Progenitor cell of endocrine pancreas (in vitro differentiated cells): ENCODE measurements at regions not wholly inside any gene's neighbourhood (a gene's known extent, or its start where the extent isn't known, plus 50 kb on each side); places are given as distances from the start of the nearest gene placed in this dataset.

Experiments used
- DNase-seq: peaks from one replicate; pipeline ENCODE4 v3.0.0; 2021; ENCODE audit warnings: low spot score; ENCODE audit not compliant: unreplicated experiment
- H3K27ac Mint-ChIP-seq: 2 replicates; pipeline ENCODE4 v1.8.0; 2021; ENCODE audit warnings: mild to moderate bottlenecking, moderate library complexity, mixed read lengths
- H3K27me3 Mint-ChIP-seq: 2 replicates; pipeline ENCODE4 v1.8.0; 2021; ENCODE audit warnings: mixed read lengths
- H3K36me3 Mint-ChIP-seq: 2 replicates; pipeline ENCODE4 v1.8.0; 2022; ENCODE audit warnings: mixed read lengths; ENCODE audit not compliant: insufficient read depth
- H3K4me1 Mint-ChIP-seq: 2 replicates; pipeline ENCODE4 v1.8.0; 2021; ENCODE audit warnings: low read depth, mixed read lengths
- H3K4me3 Mint-ChIP-seq: 2 replicates; pipeline ENCODE4 v1.8.0; 2021; ENCODE audit warnings: low read depth, mild to moderate bottlenecking, moderate library complexity, mixed read lengths
- H3K9me3 Mint-ChIP-seq: 2 replicates; pipeline ENCODE4 v1.8.0; 2021; ENCODE audit warnings: low read depth, mixed read lengths
- TF ChIP-seq, protein P1 (sequence below): fragments of 200-600 bp; sonication (generic); IDR thresholded peaks from one replicate; pipeline ENCODE4 v1.5.0; 2021; ENCODE audit warnings: antibody characterized with exemption, mild to moderate bottlenecking; ENCODE audit not compliant: unreplicated experiment

DNA sequence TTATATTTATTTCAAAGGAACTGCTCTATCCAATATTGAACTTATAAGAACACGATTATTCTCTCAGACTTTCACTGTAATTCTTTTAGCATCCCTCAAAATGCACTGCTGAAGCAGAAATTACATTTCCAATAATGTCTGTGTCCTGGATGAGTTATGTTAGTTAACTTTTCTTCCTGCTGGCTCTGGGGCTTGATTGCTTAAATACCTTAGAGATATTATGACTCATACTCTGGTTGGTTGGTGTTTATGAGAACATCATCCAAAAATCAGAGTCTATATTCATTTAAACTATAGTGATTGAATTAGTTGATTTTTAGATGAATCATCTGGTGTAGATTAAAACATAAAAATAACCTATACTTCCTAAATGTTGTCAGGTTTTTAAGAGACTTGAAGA is 246.3 kb upstream of the VWC2 start:
- Mint-ChIP-seq H3K27me3 (no peaks in the 10 kb centered on the region), H3K4me1 (peaks cover 1% of the 10 kb centered on the region), H3K4me3 (no peak overlapping the region), H3K9me3 (no peaks in the 10 kb centered on the region), H3K36me3 (no peaks in the 10 kb centered on the region), H3K27ac (no peak overlapping the region)
- DNase-seq: no peak
- TF ChIP-seq, protein P1, sequence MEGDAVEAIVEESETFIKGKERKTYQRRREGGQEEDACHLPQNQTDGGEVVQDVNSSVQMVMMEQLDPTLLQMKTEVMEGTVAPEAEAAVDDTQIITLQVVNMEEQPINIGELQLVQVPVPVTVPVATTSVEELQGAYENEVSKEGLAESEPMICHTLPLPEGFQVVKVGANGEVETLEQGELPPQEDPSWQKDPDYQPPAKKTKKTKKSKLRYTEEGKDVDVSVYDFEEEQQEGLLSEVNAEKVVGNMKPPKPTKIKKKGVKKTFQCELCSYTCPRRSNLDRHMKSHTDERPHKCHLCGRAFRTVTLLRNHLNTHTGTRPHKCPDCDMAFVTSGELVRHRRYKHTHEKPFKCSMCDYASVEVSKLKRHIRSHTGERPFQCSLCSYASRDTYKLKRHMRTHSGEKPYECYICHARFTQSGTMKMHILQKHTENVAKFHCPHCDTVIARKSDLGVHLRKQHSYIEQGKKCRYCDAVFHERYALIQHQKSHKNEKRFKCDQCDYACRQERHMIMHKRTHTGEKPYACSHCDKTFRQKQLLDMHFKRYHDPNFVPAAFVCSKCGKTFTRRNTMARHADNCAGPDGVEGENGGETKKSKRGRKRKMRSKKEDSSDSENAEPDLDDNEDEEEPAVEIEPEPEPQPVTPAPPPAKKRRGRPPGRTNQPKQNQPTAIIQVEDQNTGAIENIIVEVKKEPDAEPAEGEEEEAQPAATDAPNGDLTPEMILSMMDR: no peak

DNA sequence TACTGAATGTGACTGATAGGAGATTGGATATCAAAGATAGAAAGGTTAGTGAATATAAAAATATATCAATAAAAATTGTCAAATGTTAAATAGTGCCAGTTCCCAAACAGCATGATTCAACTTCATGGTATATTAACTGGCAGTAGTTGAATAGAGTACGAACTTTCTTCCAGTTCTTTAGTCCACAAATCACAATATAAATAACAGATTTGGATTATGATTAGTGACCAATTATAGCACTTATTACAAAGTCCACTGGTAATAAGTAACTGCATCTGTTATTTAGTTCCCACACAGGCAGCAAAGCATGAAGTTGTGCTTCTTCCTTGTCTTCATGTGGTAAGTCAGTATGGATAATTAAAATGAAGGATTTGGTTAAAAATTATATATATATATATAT is 243.0 kb upstream of the VWC2 start:
- no peak overlapping the region for H3K4me3 Mint-ChIP-seq
- H3K27me3 Mint-ChIP-seq: no peaks in the 10 kb centered on the region
- H3K27ac Mint-ChIP-seq: no peak overlapping the region
- peaks cover 1% of the 10 kb centered on the region for H3K4me1 Mint-ChIP-seq
- H3K36me3 Mint-ChIP-seq: no peaks in the 10 kb centered on the region
- no peak for DNase-seq
- peaks cover 7% of the 10 kb centered on the region for H3K9me3 Mint-ChIP-seq
- TF ChIP-seq, protein P1: no peak

DNA sequence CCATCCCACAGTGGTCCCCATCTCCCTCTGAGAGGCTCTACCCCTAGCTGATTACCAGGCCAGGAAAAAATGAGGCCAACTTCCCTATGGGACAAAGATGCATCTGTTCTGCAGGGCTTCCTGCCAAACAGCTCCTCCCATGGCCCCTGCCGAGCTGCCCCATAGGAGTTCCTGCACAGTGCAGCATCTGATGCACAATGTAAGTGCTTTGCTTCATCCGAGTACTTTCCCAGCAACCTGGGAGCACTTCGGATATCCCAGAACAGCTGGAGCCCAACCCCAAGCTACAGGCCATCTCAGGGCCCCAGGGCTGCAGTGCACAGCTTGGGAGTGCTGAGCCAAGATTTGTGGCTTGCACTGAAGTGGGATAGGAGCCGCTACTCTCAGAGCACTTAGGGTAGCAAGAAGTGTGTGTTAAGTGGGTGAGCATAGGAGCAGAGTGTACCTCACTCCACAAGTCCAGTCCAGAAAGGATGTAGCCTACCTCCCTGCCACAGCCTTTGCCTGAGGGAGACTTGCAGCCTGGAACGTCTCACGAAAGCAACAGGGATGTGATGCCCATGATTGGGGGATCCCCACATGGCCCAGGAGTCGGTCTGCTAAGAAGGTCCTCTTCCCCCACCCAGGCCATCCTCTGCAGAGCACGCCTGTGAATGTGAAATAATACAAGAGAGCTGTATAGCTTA is 209.6 kb upstream of the VWC2 start:
- TF ChIP-seq, protein P1: no peak
- peaks cover 15% of the 10 kb centered on the region for H3K9me3 Mint-ChIP-seq
- H3K36me3 Mint-ChIP-seq: no peaks in the 10 kb centered on the region
- no peak for DNase-seq
- H3K27ac Mint-ChIP-seq: no peak overlapping the region
- H3K4me3 Mint-ChIP-seq: no peak overlapping the region
- H3K4me1 Mint-ChIP-seq: no peaks in the 10 kb centered on the region
- H3K27me3 Mint-ChIP-seq: no peaks in the 10 kb centered on the region

DNA sequence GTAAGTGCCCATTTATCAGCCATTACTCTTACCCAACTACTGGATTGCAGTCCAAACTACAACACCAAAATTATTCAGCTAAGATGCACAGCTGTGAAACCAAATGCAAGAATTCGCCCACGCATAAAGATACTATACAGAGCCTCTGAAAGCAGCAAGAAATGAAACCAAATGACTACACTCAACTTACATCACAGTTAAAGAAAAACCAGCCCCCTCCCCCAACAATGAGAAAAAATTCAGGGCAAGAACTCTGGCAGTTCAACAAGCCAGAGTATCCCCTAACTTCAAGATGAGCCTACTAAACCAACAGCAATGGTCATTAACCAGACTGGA is 209.1 kb upstream of the VWC2 start:
- TF ChIP-seq, protein P1: no peak
- Mint-ChIP-seq H3K4me1 (no peaks in the 10 kb centered on the region), H3K4me3 (no peak overlapping the region), H3K36me3 (no peaks in the 10 kb centered on the region), H3K9me3 (peaks cover 13% of the 10 kb centered on the region), H3K27ac (no peak overlapping the region), H3K27me3 (no peaks in the 10 kb centered on the region)
- DNase-seq: no peak

DNA sequence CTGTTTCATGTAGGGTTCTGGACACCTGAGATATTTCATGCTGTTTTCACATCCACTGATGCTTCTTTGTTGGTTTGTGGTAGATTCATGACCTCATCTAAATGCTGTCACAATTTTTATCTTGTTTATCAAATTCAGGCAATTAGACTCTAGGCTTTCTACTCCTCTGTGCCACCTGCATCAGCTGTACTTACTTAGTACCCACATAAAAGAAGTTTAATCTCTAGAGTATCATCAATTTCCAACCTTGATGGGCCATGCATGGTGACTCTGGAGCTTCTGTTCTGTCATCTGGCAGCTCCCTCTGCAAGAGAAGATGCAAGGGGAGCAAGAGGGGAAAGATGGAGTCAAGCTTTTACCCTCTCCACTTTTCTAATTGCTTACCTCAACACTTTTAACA is 195.9 kb upstream of the VWC2 start:
- Mint-ChIP-seq H3K4me3 (no peak overlapping the region), H3K27me3 (no peaks in the 10 kb centered on the region), H3K9me3 (no peaks in the 10 kb centered on the region), H3K4me1 (no peaks in the 10 kb centered on the region), H3K36me3 (no peaks in the 10 kb centered on the region), H3K27ac (no peak overlapping the region)
- no peak for DNase-seq
- TF ChIP-seq, protein P1: no peak
